ENCODE measurements at regions not wholly inside any gene's neighbourhood (a gene's known extent, or its start where the extent isn't known, plus 50 kb on each side); places are given as distances from the start of the nearest gene placed in this dataset.

DNA sequence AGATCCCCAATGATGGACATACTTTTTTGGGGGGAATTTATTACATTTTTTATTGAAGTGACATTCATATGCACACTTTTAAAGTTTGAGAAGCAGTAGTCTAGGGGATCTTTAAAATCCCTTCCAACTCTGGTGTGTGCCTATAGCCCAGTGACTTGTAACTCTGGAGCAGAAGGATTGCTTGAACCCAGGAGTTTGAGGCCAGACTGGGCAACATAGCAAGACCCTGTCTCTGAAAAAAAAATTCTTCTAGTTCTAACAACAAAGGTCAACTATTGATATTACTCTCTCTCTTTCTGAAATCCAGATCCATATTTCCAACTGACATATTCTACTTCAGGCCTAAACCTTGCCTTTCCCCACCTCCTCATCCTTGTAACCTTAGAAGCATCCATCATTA lies 148.2 kb upstream of the SPRY4 start:
- no peak for DNase-seq

GRCh38 chr5:142472306-142472951 lies 147.6 kb upstream of the SPRY4 start:
- DNase-seq = no peak

GRCh38 chr5:142466195-142466971 lies 141.6 kb upstream of the SPRY4 start:
- no peak for DNase-seq

DNA sequence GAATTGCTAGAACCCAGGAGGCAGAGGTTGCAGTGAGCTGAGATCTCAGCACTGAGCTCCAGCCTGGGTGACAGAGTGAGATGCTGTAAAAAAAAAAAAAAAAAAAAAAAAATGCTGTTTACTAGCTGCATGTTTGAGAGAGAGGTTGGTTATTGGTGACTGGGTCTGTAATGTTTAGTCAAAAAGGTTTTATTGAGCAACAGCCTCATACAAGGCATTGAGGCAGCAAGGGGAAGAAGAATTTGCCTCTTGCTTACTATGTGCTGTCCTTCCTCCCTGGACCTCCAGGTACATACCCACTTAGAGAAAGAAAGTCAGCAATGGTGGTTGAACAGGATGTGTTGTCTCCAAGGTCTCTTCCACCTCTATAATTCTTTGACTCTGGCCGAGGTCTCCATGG lies 140.7 kb upstream of the SPRY4 start:
- no peak for DNase-seq

DNA sequence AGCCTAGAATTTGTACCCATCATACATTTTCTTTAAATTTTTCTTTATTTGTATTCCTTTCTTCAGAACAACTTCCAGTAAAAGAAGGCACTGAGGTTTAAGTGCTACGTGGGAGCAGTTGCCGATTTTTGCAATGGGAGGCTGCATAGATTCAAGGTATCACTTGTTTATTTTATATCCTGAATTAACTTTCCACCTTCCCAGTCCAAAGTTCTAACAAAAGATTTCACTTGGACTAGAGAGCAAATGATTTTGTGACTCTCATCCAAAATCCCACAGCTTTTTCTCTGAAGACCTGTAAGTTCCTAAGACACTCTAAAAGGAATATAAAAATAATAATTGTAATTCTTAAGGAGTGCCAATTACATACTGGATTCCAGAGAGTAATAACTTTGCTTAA lies 139.1 kb upstream of the SPRY4 start:
- no peak for DNase-seq

DNA sequence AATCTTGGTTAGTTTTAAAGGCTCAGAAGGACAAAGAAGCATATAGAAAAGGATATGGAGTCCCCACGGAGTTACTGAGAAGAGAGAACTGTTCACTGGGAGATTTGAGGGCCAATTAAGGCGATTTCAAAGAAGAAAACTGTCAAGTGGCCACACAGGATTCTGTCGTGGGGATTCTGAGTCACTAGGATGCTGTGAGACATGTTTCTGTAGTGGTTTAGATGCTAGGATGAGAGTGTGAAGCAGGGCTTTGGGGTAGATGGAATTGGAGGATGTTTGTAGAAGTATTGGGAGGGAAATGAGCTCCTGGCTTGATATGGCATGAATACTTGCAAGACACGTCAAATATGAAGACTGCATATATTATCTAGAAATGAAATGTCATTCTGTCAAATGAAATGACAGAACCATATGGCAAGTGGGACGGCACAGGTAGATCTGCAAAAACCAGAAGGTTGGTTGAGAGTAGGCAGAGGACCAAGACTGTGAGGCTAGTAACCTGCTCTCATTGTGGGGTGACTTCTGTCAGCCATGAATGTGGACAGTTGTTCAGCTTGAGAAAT lies 136.3 kb upstream of the SPRY4 start:
- no peak for DNase-seq

GRCh38 chr5:142459209-142459608 lies 134.4 kb upstream of the SPRY4 start:
- DNase-seq = no peak

- peak; percentile 10 for DNase-seq
Observed at GRCh38 chr5:142455856-142456255, 131.0 kb upstream of the SPRY4 start.

DNA sequence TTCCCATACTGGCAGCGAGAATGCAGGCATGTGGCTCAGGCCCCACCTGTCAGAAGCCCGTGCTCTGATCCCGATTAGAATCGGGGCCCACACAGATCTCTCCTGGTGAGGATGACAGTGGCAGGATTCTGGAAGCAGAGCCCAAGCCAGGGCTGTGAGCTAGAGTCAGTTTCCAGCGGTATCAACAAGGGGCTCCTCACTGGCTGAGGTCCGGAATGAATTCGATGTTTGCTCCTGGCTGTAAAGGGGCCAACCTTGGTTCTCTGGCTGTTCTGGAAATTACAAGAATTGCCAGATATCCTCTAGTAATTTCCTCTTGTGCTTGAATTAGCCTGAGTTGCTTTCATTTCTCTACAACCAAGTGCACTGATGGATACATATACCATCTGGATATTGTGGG lies 129.1 kb upstream of the SPRY4 start:
- no peak for DNase-seq

DNA sequence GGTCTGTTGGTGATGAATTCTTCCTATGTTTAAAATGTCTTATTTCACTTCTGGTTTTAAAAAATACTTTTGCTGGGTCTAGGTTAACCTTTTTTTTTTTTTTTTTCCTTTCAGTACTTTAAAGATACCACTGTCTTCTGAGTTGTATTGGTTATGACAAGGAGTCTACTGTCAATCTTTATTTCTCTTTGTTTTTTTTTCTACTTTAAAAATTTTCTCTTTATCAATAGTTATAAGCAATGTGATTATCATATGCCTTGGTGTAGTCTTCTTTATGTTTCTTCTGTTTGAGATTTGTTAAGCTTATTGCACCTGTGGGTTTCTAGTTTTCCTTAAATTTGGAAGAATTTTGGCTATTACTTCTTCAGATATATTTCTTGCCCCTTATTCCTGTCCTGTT lies 125.6 kb upstream of the SPRY4 start:
- DNase-seq = no peak

GRCh38 chr5:142447887-142448286 lies 123.1 kb upstream of the SPRY4 start:
- DNase-seq = no peak

GRCh38 chr5:142446960-142447279 lies 122.1 kb upstream of the SPRY4 start:
- DNase-seq = no peak

DNA sequence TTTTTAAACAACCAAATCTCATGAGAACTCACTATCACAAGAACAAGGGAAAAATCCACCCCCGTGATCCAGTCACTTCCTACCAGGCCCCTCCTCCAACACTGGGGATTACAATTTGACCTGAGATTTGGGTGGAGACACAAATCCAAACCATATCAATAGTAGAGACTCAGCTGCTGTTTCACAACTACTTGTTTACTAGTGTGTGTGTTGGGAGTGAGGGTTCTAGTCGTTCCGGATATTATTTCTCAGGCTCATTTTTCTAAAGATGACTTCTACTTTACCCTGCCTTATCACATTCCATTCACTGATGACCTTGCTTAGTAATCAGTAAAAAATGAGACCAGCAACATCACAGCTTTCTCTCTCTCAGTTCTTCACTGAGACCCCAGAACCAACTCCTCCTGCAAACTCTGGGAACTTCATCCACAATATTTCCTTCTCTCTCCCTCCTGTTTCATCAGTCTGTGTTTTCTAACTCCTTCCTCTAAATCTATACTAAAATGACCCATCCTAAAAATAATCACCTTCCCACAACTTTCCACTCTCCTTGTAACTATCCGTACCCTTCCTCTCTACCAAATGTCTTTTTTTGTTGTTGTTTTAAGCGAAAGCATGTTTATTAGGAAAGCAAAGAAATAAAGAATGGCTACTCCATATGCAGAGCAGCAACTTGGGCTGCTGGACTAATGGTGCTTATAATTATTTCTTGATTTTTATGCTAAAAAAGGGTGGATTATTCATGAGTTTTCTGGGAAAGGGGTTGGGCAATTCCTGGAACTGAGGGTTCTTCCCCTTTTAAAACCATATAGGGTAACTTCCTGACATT lies 121.5 kb upstream of the SPRY4 start:
- no peak for DNase-seq

DNA sequence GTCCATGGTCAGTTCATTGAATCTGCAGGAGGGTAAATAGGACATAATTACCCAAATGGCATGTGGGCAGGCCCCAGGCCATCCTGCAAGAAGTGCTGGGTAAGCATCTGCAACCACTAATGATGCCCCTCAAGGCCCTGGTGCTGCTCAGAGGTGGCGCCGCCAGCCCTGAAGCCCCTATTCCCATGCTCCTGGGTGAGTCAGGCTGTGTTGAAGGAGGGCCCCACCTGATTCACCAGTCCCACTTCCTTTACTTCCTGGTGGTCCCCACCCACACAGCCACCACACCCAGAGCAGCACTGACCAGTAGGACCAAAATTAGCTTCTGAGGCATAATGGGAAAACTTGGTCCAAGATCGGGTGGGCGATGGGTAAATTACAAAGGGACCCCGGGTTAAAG lies 120.4 kb upstream of the SPRY4 start:
- no peak for DNase-seq

DNA sequence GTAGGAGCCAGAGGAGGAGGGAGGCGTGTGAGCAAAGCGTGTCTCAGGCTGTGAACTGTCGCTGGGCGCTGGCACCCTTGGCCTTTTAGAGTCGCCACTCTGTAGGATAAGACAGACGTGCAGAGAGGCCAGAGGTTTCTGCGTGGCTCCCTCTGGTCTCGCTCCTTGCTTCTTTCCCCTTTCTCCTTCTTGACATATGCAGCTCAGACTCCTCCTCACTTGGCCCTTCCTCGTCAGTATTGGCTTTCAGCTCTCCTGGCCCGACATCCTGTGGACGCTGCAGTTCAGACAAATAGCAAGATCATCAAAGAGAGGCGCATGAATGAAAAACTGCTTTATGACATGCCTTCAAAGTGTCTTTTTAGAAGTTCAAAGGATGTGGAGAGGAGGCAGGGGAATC lies 116.8 kb upstream of the SPRY4 start:
- DNase-seq = no peak

- no peak for DNase-seq
Observed at GRCh38 chr5:142439207-142439860, 114.5 kb upstream of the SPRY4 start.

- DNase-seq = no peak
Observed at GRCh38 chr5:142438573-142438972, 113.8 kb upstream of the SPRY4 start.

GRCh38 chr5:142437563-142437962 lies 112.7 kb upstream of the SPRY4 start:
- no peak for DNase-seq

GRCh38 chr5:142435410-142436115 lies 110.7 kb upstream of the SPRY4 start:
- no peak for DNase-seq

DNA sequence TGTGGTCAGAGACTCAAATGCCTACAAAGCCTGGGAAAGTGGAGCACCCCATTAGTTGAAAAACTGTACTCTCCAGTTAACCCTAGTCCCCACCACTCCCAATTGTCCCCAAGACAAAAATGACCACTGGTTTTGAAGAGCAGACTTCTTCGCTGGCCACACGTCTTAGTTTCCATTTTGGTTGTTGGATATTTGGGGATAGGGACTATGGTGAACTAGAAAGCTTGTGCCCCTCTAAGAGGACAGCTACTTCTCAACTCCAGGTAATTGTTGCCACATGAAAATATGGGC lies 109.4 kb upstream of the SPRY4 start:
- no peak for DNase-seq

GRCh38 chr5:142433526-142434321 lies 108.9 kb upstream of the SPRY4 start:
- DNase-seq = no peak

DNA sequence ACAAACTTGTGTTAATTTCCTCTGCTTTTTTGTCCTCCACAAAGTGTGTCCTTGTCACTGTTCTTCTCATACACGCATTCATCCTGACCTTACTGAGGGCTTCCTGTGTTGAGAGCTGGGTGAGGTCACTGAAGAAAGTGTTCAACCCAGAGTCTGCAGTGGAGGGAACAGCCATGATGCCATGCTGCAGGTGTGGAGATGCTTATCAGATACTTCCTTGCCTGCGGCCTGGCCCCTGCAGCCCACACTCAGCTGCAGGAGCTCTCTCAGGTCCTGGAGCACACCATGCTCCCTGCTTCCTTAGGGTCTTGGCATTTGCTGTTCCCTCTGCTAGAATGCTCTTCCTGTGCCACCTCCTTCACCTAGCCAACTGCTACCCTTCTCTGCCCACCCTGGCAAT lies 108.1 kb upstream of the SPRY4 start:
- DNase-seq = no peak
